Lung (tissue), 11 donors: ENCODE measurements at regions not wholly inside any gene's neighbourhood (a gene's known extent, or its start where the extent isn't known, plus 50 kb on each side); places are given as distances from the start of the nearest gene placed in this dataset.

Experiments
- ATAC-seq: fragments of 200-7000 bp; cut with Tn5 transposase; one replicate; pipeline ENCODE4 v1.9.1; 2020; ENCODE audit warnings: moderate number of reproducible peaks; ENCODE audit not compliant: insufficient read depth, low FRiP score
- DNase-seq, 3 donors: peaks; one replicate each; pipeline ENCODE4 v3.0.0-alpha.2; 2013 to 2017
- H3K27ac ChIP-seq, 2 donors: one replicate each; pipeline ENCODE4 v1.5.1; 2013; ENCODE audit warnings: mild to moderate bottlenecking in 2 of 2, moderate library complexity in 2 of 2, control low read depth in 1 of 2, inconsistent platforms in 1 of 2, low read depth in 1 of 2, low read length in 1 of 2
- H3K27me3 ChIP-seq, 3 donors: one replicate each; pipeline ENCODE4 v1.5.1; 2013; ENCODE audit warnings: low read length in 2 of 3; ENCODE audit not compliant: control insufficient read depth in 3 of 3, insufficient read depth in 3 of 3
- H3K36me3 ChIP-seq, 4 donors: one replicate each; pipeline ENCODE4 v1.5.1; 2013; ENCODE audit warnings: low read length in 4 of 4, mild to moderate bottlenecking in 1 of 4, moderate library complexity in 1 of 4; ENCODE audit not compliant: control insufficient read depth in 4 of 4, insufficient read depth in 4 of 4
- H3K4me1 ChIP-seq, 5 donors: one replicate each; pipeline ENCODE4 v1.5.1; 2013; ENCODE audit warnings: low read length in 5 of 5, mild to moderate bottlenecking in 2 of 5, moderate library complexity in 1 of 5; ENCODE audit not compliant: control insufficient read depth in 5 of 5, insufficient read depth in 5 of 5
- H3K4me3 ChIP-seq: one replicate; pipeline ENCODE4 v1.5.1; 2013; ENCODE audit warnings: mild to moderate bottlenecking, control low read depth, moderate library complexity
- H3K9ac ChIP-seq, 2 donors: one replicate each; pipeline ENCODE4 v1.5.1; 2013; ENCODE audit warnings: low read length in 2 of 2, control low read depth in 1 of 2; ENCODE audit not compliant: insufficient read depth in 1 of 2
- H3K9me3 ChIP-seq, 4 donors: one replicate each; pipeline ENCODE4 v1.5.1; 2013; ENCODE audit warnings: low read length in 3 of 4, mild to moderate bottlenecking in 1 of 4, moderate library complexity in 1 of 4; ENCODE audit not compliant: control insufficient read depth in 4 of 4, insufficient read depth in 3 of 4
- CTCF ChIP-seq: IDR thresholded peaks from 2 replicates; pipeline ENCODE4 v1.5.1; 2012; ENCODE audit warnings: mild to moderate bottlenecking; ENCODE audit errors: control extremely low read depth, extremely low read depth
- WGBS, 2 donors: extraction: QIAGEN DNeasy Blood & Tissue Kit; methylation state at CpG; one replicate each; pipeline ENCODE4 v1.1.7; 2013; 5-methylcytosine and 5-hydroxymethylcytosine counted together
- donor health status: control.
- donor health status: control.
- donor health status: Bipolar disorder and iron deficiency.
- donor health status: healthy.
- donor health status: DM: yes; HTN: yes; CAD: no.

DNA sequence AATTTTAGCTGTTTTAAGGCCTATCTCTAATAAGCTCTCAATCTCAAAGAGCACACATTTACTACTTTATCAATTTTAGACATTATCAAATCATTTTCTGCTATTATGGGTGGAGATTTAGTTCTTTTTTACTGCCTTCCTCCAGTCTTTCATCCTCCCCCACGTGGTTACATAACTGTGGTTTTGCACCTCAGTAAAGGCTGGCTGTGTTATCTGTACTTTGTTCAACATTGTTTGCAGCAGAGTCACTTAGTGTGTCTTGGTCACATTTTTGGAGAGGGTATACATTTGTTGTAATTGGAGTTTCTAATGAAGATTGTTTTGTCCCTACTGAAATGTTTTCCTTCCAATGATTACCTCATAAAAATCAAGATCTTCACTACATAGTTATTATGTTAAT is 549.6 kb upstream of the CELF4 start:
- no peak overlapping the region for H3K9ac ChIP-seq
- H3K36me3 ChIP-seq, result no peaks in the 10 kb centered on the region
- H3K27me3 ChIP-seq, result no peaks in the 10 kb centered on the region
- no peak for DNase-seq
- no peaks in the 10 kb centered on the region for H3K4me1 ChIP-seq
- H3K9me3 ChIP-seq, result no peaks in the 10 kb centered on the region
- no peak overlapping the region for H3K4me3 ChIP-seq
- H3K27ac ChIP-seq, result no peak overlapping the region
- TF ChIP-seq CTCF, result no peak
- 29 to 42% methylated on average over 1 of the region's 1 CpG for WGBS, 2 donors
- ATAC-seq, result no peak

DNA sequence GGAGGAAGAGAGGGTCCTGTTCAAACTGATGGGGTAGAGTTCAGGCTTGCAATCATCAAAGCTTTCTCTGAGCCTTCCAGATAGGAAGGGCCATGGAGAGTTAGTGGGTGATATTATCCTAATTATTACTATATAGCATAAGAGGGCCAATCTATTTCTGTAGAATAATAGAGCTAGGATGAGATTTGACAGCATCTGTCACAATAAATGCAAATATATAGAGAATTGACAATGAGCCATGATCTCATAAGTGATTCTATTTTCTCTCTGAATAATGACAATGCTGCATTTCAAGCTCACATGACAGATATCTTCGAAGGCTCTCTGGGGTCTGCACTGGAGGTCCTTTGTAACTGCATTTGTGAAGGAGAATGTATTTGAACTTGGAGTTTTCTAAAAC is 521.9 kb upstream of the CELF4 start:
- H3K27me3 ChIP-seq, result no peaks in the 10 kb centered on the region
- no peak overlapping the region for H3K9ac ChIP-seq
- no peaks in the 10 kb centered on the region for H3K9me3 ChIP-seq
- DNase-seq, result no peak
- no peak overlapping the region for H3K4me3 ChIP-seq
- 79% methylated on average over 1 of the region's 1 CpG for WGBS, 2 donors
- ATAC-seq, result no peak
- H3K4me1 ChIP-seq, result no peaks in the 10 kb centered on the region
- no peaks in the 10 kb centered on the region for H3K36me3 ChIP-seq
- no peak for TF ChIP-seq CTCF
- no peak overlapping the region for H3K27ac ChIP-seq

DNA sequence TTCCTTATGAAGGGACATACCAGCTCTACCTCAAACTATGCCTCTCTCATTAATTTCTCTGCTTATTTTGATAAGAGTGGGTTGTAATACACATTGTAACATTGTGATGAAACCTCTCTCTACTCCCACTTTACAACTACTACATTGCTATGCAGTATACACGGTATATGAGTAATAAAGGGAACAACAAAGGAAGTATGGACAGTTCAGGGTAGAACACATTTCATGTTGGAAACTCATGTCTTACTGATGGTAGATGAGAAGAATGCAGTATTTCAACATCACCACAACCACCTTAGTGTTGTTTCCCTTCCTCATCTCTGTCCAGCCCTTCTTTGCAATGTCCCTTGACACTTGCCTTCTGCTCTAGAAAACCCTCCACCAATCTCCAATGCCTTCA is 515.9 kb upstream of the CELF4 start:
- TF ChIP-seq CTCF, result no peak
- WGBS, 2 donors, result 77 to 97% methylated on average over 1 of the region's 1 CpG
- DNase-seq, result no peak
- no peak overlapping the region for H3K4me3 ChIP-seq
- ATAC-seq, result no peak
- H3K4me1 ChIP-seq, result no peaks in the 10 kb centered on the region
- no peaks in the 10 kb centered on the region for H3K36me3 ChIP-seq
- no peaks in the 10 kb centered on the region for H3K27me3 ChIP-seq
- H3K27ac ChIP-seq, result no peak overlapping the region
- H3K9me3 ChIP-seq, result no peaks in the 10 kb centered on the region
- H3K9ac ChIP-seq, result no peak overlapping the region

GRCh38 chr18:38077229-38077628 is 511.6 kb upstream of the CELF4 start:
- Histone ChIP-seq H3K36me3 (no peaks in the 10 kb centered on the region), H3K27ac (no peak overlapping the region), H3K4me1 (no peaks in the 10 kb centered on the region), H3K9ac (no peak overlapping the region), H3K4me3 (no peak overlapping the region), H3K27me3 (no peaks in the 10 kb centered on the region), H3K9me3 (no peaks in the 10 kb centered on the region)
- WGBS, 2 donors, result 38 to 56% methylated on average over 4 of the region's 4 CpGs
- TF ChIP-seq CTCF, result no peak
- ATAC-seq (no peak), DNase-seq (peak in 2 of 3 donors; percentile 46 to 61)
